ENCODE measurements at regions not wholly inside any gene's neighbourhood (a gene's known extent, or its start where the extent isn't known, plus 50 kb on each side); places are given as distances from the start of the nearest gene placed in this dataset.

DNA sequence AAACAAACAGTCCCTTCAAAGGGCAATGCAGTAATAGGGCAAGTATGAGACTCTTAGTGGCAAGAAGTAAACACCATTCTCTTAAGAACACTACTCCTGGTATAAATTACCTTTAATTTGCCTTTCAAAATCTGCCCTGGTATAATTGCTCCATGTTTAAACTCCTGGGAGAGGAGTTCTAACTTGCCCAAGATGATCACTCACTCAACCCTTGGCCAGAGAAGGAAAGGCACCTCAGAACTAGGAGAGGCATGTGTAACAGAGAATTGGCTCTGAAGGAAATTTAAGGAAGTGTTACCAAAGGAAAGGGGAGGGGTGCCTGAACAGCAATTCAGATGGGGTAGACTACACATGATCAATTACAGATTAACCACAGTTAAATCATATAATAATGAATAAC lies 1173.6 kb upstream of the SORCS1 start:
- intact Hi-C loops (cut with micrococcal nuclease; ENCODE audit: unreplicated experiment): no loop called here
- TF ChIP-seq, protein P1, sequence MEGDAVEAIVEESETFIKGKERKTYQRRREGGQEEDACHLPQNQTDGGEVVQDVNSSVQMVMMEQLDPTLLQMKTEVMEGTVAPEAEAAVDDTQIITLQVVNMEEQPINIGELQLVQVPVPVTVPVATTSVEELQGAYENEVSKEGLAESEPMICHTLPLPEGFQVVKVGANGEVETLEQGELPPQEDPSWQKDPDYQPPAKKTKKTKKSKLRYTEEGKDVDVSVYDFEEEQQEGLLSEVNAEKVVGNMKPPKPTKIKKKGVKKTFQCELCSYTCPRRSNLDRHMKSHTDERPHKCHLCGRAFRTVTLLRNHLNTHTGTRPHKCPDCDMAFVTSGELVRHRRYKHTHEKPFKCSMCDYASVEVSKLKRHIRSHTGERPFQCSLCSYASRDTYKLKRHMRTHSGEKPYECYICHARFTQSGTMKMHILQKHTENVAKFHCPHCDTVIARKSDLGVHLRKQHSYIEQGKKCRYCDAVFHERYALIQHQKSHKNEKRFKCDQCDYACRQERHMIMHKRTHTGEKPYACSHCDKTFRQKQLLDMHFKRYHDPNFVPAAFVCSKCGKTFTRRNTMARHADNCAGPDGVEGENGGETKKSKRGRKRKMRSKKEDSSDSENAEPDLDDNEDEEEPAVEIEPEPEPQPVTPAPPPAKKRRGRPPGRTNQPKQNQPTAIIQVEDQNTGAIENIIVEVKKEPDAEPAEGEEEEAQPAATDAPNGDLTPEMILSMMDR (IDR thresholded peaks at IDR 0.05): no peak
- TF ChIP-seq SIN3A (IDR thresholded peaks at IDR 0.05; ENCODE audit: borderline replicate concordance, insufficient read depth, low read depth, low read length) (no peak), POLR2AphosphoS5 (IDR thresholded peaks at IDR 0.05; ENCODE audit: low read depth, low read length) (no peak), TCF7L2 (IDR thresholded peaks at IDR 0.05; ENCODE audit: low read depth, low read length) (no peak)
- TF ChIP-seq, protein P2, sequence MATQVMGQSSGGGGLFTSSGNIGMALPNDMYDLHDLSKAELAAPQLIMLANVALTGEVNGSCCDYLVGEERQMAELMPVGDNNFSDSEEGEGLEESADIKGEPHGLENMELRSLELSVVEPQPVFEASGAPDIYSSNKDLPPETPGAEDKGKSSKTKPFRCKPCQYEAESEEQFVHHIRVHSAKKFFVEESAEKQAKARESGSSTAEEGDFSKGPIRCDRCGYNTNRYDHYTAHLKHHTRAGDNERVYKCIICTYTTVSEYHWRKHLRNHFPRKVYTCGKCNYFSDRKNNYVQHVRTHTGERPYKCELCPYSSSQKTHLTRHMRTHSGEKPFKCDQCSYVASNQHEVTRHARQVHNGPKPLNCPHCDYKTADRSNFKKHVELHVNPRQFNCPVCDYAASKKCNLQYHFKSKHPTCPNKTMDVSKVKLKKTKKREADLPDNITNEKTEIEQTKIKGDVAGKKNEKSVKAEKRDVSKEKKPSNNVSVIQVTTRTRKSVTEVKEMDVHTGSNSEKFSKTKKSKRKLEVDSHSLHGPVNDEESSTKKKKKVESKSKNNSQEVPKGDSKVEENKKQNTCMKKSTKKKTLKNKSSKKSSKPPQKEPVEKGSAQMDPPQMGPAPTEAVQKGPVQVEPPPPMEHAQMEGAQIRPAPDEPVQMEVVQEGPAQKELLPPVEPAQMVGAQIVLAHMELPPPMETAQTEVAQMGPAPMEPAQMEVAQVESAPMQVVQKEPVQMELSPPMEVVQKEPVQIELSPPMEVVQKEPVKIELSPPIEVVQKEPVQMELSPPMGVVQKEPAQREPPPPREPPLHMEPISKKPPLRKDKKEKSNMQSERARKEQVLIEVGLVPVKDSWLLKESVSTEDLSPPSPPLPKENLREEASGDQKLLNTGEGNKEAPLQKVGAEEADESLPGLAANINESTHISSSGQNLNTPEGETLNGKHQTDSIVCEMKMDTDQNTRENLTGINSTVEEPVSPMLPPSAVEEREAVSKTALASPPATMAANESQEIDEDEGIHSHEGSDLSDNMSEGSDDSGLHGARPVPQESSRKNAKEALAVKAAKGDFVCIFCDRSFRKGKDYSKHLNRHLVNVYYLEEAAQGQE (IDR thresholded peaks at IDR 0.05; ENCODE audit: insufficient read depth in 1 of 2, low read depth in 2 of 2, low read length in 1 of 2): no peak
- Histone ChIP-seq H3K27me3 (ENCODE audit: control insufficient read depth, insufficient read depth, low read length) (no peaks in the 10 kb centered on the region), H3K4me3 (ENCODE audit: low read depth in 2 of 2, low read length in 2 of 2) (no peak overlapping the region), H3K27ac (ENCODE audit: low read length) (no peak overlapping the region), H3K36me3 (ENCODE audit: control insufficient read depth, insufficient read depth, low read length) (no peaks in the 10 kb centered on the region), H3K4me1 (ENCODE audit: control insufficient read depth, insufficient read depth, low read length) (no peaks in the 10 kb centered on the region), H3K9me3 (ENCODE audit: control insufficient read depth, insufficient read depth, low read depth, low read length) (no peaks in the 10 kb centered on the region)
- ChIA-PET CTCF (no interaction called here), POLR2A (no interaction called here)
- BruUV-seq (replicated peaks): no TSS peak
- in situ Hi-C loops (cut with HindIII; ENCODE audit: low pct_unique_long_range_greater_than_20kb, low sequenced_read_pairs): no loop called here
- no peak for ATAC-seq
- no peak for DNase-seq (ENCODE audit: low read depth, low spot score)

DNA sequence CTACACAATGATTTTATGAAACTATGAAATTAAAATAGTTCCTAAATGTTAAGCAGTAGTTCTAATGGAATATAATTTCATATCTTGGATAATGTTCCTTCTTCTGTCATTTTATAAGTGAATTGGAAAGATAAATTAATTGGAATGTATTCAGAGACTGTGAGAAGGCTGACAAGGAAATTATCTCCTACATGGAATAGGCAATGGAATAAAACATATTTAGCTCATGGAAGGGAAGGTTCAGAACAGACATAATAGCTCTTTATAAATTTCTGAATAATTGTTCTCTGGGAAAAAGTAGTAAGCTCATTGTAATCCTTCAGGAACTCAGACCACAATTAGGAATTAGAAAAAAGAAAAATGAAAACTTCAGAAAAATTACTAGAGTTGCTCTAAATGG lies 1172.3 kb upstream of the SORCS1 start:
- no peak for ATAC-seq
- Histone ChIP-seq H3K4me1 (ENCODE audit: control insufficient read depth, insufficient read depth, low read length) (no peaks in the 10 kb centered on the region), H3K27me3 (ENCODE audit: control insufficient read depth, insufficient read depth, low read length) (no peaks in the 10 kb centered on the region)

More for the DNA sequence above, 1172.3 kb upstream of the SORCS1 start:
- no peak overlapping the region for H3K4me3 ChIP-seq (ENCODE audit: low read depth in 2 of 2, low read length in 2 of 2)
- in situ Hi-C loops (cut with HindIII; ENCODE audit: low pct_unique_long_range_greater_than_20kb, low sequenced_read_pairs): no loop called here
- TF ChIP-seq, protein P1 (IDR thresholded peaks at IDR 0.05): no peak
- no peak for TF ChIP-seq POLR2AphosphoS5 (IDR thresholded peaks at IDR 0.05; ENCODE audit: low read depth, low read length)
- TF ChIP-seq, protein P2 (IDR thresholded peaks at IDR 0.05; ENCODE audit: insufficient read depth in 1 of 2, low read depth in 2 of 2, low read length in 1 of 2): no peak
- TF ChIP-seq TCF7L2 (IDR thresholded peaks at IDR 0.05; ENCODE audit: low read depth, low read length): no peak
- no peak for TF ChIP-seq SIN3A (IDR thresholded peaks at IDR 0.05; ENCODE audit: borderline replicate concordance, insufficient read depth, low read depth, low read length)
- BruUV-seq (replicated peaks): no TSS peak
- no peaks in the 10 kb centered on the region for H3K9me3 ChIP-seq (ENCODE audit: control insufficient read depth, insufficient read depth, low read depth, low read length)
- no peak for DNase-seq (ENCODE audit: low read depth, low spot score)
- H3K27ac ChIP-seq (ENCODE audit: low read length): no peak overlapping the region
- CTCF ChIA-PET: no interaction called here
- intact Hi-C loops (cut with micrococcal nuclease; ENCODE audit: unreplicated experiment): no loop called here
- no peaks in the 10 kb centered on the region for H3K36me3 ChIP-seq (ENCODE audit: control insufficient read depth, insufficient read depth, low read length)
- POLR2A ChIA-PET: no interaction called here

Data from Panc1 (cell line).